COLO829 (cell line): ENCODE measurements at regions not wholly inside any gene's neighbourhood (a gene's known extent, or its start where the extent isn't known, plus 50 kb on each side); places are given as distances from the start of the nearest gene placed in this dataset.
"Not testable (repeated sequence)": the region's sequence is repeated elsewhere in the genome, so short reads cannot be mapped to it uniquely, and the experiment has no call there.

Experiments used
- DNase-seq: peaks from one replicate; pipeline ENCODE4 v3.0.0; 2012; ENCODE audit warnings: low spot score

DNA sequence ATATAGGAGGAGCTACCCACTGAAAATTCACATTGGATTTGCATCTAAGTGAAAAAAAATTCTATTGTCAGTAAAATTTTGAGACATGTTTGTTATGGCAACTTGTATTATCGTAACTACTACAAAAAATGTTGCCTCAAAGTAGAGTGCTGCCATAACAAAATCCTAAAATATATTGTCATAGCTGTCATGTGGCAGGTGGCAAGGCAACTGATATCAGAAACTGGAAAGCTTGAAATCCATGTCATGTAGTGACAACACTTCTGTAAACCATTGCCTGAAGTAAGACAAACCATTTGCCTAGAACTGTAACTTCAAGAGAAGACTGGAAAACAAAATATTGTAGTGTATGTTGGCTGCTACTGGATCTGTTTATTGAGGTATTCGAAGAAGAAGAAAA is 697.5 kb upstream of the CELF4 start:
- no peak for DNase-seq

DNA sequence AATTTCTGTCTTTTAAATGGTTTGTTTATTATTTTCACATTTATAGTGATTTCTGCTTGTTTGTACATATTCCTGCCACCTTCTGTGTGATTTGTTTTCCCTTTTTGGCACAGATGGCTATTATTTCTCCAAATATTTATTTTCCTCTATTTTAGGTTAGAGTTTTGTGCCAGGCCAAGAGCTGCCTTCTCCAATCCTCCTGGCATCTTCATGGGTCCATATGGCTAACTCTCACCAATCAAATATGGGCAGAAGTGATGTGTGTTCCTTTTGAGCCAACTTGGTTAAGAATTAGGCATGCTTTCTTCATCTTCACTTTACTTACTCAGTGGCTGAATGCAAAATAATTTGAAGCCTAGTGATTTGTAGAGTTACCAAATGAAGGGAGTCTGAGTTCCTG is 697.1 kb upstream of the CELF4 start:
- DNase-seq, result no peak

DNA sequence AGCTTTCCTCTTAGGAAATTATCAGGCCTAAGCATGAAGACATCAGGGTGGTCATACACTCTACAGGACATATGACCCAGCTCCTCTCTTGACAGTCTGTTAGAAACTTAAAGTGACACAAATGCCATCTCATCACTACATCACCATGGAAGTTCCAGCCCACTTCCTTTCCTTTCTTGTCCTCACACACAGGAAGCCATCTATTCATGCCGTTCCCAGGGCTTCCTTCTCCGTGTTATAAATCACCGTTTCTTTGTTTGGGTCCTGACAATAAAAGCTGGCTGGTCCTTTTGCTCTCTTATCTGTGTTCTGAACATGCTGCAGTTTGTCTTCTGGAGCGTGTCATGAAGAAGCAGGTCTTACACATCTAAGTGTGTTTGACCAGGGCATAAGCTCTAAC is 692.1 kb upstream of the CELF4 start:
- no peak for DNase-seq

DNA sequence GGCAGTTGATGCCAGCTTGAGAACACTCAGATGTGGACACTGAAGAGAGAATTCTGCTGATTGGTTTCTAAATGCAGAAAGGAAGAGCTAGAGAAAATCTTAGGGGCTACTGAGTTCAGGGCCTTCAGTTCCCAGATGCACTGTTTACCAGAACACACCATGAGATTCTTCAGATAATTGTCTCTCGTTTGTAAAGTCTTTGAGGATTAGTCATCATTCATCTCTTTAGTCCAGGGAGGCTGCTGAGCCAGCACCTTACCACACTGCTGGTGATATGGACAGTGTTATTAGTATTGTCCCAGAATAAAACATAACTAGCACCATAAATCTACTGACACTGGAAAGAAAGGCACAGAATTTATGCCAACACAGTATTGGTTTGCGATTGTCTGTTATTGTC is 690.8 kb upstream of the CELF4 start:
- no peak for DNase-seq

DNA sequence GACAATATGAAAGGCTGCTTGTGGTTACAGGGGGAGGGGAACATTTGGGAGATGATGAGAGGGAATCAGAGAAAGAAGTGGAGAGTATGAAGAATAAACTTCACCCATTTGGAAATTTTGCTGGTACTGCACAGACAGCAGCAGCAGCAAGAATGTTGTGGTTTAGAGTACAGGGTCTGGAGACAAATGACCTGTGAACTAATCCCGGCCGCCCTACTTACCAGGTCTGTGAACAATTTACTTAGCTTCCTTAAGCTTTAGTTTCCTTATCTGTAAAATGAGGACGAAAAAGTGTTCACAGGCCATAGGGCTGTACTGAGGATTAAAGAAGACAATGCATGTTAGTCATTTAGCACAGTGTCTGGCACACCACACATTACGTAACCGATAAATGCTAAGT is 685.4 kb upstream of the CELF4 start:
- no peak for DNase-seq

DNA sequence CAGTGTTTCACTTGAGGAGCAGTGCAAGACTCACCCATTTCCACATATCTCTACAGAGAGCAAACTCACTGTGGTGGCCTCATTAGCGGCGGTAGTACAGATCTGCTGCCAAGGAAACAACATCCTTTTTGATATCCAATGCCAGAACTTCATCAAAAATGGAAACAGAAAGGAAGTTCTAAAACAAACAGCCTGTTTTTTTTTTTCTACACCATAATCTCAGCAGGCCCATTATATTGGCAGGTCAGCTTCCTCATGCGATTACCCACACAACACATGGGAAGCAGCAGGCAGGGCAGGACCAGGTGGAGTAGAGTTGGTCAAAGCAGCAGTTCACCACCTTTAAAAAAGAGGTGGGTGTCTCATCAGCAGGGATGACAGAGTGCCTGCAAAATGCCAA is 678.9 kb upstream of the CELF4 start:
- DNase-seq, result no peak

DNA sequence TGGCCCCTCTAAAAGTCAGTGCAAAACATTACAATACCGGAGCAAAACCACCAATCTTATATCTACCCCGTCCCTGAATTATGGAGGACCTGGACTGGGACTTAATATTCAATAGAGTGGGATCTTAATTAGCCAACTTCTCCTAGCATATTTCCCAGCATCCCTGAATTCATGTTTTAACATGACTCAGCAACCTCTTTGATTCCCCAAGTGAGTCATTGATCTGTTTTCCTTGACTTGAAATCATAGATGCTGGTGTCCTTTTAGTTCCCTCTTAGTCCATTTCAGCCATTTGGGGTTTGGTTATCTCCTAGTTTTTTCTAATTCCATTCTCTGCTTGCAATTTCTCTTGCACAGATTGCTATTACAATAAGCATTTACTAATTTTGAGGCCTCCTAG is 677.7 kb upstream of the CELF4 start:
- DNase-seq, result no peak

DNA sequence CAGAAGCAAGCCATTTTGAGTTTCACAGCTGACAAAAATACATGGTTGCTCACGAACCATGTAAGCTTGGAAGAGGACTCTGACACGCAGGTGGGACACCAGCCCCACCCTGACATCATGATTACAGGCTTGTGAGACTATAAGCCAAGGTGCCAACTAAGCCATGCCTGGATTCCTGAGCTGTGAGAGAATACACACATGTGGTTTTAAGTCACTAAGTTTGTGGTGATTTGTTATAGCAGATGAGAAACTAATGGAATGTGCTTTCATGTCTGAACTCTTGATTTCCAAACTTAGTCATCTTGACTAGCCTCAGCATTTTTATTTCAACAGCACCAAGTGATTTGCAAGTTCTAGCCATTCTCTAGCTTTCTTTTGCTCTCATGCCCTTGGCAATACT is 676.1 kb upstream of the CELF4 start:
- no peak for DNase-seq

DNA sequence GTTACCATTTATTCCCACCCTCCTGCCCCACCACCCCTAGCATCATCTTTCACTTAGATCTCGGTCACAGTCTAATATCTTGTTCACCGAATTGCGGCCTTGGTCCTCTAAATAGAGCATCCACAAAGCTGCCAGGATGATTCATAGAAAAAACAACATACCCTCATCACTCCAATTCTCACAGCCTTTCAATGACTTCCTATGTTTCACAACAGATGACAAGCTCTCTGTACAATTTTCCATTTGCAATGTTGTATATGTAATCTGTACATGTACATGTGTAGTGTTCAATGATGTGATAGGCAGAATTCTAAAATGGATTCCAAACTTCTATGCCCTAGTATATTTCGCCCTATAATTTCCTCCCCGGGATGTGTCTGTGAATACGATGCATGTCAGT is 675.6 kb upstream of the CELF4 start:
- no peak for DNase-seq

DNA sequence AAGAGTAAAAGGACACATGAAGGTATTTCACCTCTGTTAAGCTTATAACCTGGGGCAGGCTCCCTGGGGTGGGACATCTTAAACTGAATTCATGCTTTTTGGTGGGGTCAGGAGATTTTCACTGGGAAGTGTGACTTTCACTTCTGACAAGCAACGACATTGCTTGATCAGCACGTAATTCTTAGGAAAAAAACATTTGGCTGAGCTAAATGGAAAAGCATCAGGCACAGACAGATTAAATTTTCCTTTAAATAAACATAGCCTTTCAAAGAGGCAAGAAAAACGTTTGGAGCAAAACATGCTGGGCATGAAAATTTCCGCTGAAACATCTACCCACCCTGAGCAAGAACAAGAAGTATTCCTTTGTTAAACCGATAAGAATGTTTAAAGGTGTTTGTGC is 674.0 kb upstream of the CELF4 start:
- DNase-seq, result no peak

DNA sequence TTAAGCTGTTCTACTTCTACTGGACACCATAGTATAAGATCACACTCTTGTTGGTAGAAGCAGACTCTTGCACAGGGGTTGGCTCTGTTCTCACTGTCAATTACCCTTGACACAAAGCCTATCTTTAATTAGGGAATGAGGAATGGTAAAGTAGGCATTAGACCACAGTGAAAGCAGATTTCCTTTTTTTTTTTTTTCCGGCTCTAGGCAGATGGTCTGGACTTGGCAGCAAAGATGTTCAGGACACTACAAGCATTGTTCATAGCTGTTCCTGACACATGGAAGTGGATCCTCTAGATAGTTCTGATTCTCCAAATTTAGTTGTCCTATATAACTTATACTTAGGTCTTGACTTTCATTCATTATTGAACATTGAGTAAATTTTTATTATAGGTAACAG is 672.2 kb upstream of the CELF4 start:
- no peak for DNase-seq

DNA sequence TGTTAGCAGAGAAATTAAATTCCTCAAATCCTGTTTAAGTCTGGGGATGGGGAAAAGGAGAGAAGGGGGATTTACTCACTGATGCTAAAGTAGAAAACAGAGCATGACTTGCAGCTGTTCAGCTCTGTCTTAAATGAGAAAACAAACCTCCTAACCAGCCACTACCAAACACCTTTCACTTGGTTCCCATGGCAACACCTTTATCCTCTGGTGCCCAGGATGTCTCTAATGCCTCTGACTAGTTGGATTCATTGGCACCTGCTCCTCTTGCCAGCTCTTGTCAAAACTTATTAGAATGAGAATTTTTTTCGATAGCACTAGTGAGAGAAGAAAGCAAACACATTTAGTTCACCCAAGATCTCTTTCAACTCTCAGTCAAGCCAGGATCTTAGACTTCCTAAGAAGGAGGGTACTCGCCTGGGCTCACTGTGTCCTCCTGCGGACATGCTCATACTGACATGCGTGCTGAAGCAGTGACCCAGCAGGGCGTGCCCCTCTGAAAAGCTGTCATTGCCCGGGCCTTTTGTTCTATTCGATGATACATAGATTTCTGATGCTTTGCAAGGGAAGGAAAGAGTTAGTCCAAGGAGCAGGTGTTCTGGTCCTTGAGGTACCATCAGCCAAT is 656.0 kb upstream of the CELF4 start:
- no peak for DNase-seq

DNA sequence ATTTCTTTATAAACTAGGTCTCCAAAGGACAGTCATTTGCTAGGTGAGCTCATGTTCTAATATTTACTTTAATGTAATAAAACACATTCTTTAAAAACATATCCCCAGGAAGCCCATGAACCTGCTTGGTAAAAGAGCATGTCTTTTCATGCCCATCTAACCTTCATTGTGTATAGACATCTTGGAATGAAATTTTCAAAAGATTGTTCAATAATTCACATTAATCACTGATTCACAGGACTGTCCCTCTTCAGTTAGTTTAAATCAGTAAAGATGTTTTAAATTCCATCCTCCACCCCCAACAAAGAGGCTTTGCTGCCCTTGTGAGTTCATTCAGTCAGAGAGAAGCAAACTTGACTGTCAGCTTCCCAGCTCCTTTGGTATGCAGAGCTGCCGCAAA is 633.4 kb upstream of the CELF4 start:
- DNase-seq, result no peak

DNA sequence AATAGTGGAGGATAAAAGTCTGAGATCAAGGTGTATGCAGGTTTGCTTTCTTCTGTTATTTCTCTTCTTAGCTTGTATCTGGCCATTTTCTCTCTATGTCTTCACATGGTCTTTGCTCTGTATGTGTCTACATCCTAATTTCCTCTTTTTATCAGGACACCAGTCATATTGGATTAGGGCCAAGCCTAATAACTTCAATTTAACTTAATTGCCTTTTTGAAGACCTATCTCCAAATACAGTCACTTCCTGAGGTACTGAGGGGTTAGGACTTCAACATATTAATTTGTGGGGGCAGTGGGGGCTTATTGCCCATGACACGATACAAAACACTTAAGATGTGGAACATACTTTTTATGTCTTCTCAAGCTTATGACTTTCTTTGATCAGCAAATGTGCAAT is 632.9 kb upstream of the CELF4 start:
- DNase-seq, result no peak

DNA sequence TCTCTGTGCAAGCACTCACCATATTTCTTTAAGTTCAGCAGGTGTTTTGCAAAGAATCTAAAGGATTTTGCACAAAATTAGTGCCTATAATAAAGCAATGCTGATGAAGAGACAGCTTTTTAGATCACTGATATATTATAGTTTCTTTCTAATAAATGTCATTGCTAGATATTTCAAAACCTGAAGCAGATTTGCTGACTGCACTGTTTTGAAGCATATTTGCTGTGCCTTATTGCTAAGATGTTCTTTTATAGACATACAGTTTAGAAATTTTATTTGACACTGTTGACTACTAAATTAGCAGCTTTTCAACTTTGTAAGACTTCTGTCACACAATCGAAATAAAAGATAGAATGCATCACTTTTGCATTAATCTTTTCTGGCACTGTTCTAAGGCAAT is 620.9 kb upstream of the CELF4 start:
- no peak for DNase-seq

DNA sequence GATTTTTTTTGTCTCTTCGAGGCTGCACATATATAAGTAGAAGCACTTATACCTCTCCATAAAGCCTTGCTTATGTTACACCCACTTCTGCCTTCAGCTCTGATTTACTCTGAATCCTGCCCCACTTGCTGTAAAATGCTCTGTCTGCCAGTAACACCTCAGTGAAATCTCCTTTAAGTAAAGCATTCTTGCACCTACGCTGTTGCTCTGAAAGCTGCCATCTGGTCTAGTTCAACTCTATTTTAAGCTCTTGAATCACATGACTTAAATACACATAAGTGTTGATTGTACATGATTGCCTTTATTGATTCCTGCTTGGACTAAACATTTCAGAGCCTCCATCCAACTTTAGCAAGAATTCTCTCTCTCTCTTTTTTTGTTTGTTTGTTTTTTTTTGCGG is 609.0 kb upstream of the CELF4 start:
- no peak for DNase-seq

DNA sequence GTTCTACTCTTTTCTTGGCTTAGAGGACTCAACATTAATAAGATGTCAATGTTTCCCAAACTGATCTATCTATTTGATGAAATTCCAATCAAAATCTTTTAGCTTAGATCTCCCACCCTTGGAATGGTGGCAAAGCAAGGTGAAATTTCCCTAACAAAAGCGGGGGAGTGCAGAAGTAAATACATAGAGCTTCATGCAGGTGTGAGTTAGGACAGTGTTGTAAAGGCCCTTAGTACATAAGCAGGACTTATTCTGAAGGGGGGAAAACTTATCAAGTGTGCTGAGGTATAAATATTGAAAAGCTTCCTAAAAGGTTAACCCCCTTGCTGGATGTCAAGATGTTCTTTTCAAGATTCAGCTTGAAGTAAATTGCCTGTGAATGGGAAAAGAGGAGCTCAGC is 608.6 kb upstream of the CELF4 start:
- no peak for DNase-seq

DNA sequence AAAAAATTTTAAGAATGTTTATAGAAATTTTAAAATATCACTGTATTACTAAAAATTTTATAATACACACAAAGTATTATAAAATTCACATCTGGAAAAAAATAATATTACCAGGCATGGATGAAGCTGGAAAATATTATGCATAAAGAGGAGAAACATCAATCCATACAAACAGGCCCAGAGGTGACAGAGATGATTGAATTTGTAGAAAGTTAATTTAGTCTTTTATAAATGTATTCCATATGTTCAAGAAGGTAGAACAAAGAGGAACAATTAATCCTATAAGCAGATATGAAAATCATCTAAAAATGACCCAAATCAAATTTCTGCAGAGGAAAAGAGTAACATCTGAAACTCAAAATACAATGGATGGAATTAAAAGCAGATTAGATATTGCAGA is 605.2 kb upstream of the CELF4 start:
- DNase-seq, result no peak

DNA sequence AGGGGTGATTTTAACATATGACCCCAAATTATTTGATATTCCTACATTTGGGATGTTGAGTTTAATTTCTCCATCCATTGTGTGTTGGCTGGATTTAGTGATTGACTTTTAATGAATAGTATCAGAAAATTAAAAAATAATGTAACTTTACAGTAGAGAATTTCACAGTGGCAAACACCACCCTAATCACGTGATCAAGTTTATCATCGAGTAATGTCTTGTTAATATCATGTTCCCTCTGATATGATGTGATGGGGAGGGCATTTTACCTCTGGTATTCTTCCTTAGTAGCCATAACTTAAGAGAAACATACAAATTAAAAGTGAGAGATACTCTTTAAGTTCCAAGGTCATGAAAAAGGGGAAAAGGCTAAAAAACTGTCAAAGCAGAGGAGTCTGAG is 602.0 kb upstream of the CELF4 start:
- DNase-seq, result no peak

DNA sequence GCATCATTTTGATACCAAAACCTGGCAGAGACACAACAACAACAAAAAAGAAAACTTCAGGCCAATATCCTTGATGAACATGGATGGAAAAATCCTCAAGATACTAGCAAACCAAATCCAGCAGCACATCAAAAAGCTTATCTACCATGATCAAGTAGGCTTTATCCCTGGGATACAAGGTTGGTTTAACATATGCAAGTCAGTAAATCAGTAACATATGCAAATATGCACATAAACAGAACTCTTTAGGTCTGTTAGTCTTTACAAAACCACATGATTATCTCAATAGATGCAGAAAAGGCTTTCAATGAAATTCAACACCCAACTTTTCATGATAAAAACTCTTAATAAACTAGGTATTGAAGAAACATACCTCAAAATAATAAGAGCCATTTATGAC is 587.5 kb upstream of the CELF4 start:
- DNase-seq, result not testable (repeated sequence)

DNA sequence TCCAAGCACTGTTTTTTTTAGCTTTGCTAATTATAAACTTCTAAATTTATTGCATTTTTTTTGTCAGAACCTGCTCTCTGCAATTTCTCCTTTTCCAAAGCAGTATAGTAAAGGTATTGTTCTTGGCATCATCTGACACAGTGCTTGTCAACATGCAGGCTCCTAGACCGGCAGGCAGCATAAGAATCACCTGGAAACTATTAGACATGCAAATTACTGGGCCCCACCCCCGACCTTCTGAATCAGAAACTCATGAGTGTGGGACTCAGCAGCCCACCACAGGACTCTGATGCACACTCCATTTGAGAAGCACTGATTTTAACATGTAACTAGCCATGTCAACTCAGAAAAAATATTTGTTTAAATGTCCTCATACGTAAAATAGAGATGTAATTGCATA is 551.1 kb upstream of the CELF4 start:
- DNase-seq, result no peak

DNA sequence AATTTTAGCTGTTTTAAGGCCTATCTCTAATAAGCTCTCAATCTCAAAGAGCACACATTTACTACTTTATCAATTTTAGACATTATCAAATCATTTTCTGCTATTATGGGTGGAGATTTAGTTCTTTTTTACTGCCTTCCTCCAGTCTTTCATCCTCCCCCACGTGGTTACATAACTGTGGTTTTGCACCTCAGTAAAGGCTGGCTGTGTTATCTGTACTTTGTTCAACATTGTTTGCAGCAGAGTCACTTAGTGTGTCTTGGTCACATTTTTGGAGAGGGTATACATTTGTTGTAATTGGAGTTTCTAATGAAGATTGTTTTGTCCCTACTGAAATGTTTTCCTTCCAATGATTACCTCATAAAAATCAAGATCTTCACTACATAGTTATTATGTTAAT is 549.6 kb upstream of the CELF4 start:
- no peak for DNase-seq

DNA sequence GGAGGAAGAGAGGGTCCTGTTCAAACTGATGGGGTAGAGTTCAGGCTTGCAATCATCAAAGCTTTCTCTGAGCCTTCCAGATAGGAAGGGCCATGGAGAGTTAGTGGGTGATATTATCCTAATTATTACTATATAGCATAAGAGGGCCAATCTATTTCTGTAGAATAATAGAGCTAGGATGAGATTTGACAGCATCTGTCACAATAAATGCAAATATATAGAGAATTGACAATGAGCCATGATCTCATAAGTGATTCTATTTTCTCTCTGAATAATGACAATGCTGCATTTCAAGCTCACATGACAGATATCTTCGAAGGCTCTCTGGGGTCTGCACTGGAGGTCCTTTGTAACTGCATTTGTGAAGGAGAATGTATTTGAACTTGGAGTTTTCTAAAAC is 521.9 kb upstream of the CELF4 start:
- DNase-seq, result no peak

DNA sequence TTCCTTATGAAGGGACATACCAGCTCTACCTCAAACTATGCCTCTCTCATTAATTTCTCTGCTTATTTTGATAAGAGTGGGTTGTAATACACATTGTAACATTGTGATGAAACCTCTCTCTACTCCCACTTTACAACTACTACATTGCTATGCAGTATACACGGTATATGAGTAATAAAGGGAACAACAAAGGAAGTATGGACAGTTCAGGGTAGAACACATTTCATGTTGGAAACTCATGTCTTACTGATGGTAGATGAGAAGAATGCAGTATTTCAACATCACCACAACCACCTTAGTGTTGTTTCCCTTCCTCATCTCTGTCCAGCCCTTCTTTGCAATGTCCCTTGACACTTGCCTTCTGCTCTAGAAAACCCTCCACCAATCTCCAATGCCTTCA is 515.9 kb upstream of the CELF4 start:
- DNase-seq, result no peak

DNA sequence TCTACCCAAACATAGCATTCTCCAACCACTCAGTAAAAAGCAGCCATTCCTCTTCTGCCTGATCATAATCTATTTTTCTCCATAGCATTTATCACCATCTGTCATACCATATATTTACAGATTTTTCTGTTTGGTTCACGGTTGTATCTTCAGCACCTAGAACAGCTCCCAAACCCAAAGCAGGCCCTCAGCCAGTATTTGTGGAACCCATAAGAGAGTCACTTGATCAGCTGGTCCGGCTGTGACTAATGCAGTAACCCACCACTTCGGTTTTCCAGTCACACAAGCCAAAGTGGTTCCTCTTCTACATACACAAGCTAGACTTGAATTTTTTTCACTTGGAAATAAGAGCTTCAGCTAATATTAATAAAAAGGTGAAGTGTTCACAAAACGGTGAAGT is 511.6 kb upstream of the CELF4 start:
- DNase-seq, result no peak
